Vagina (tissue), 2 donors: ENCODE measurements at regions not wholly inside any gene's neighbourhood (a gene's known extent, or its start where the extent isn't known, plus 50 kb on each side); places are given as distances from the start of the nearest gene placed in this dataset.

ENCODE experiments used
- DNase-seq, 2 donors: peaks; one replicate each; pipeline ENCODE4 v3.0.0-alpha.2; 2017; ENCODE audit errors: extremely low spot score in 2 of 2
- H3K27ac ChIP-seq: fragments of 200-600 bp; sonication (generic); one replicate; pipeline ENCODE4 v1.5.1; 2019
- H3K27me3 ChIP-seq: fragments of 200-600 bp; sonication (generic); one replicate; pipeline ENCODE4 v1.5.1; 2019
- H3K36me3 ChIP-seq, 2 donors: fragments of 200-600 bp; sonication (generic); one replicate each; pipeline ENCODE4 v1.5.1; 2017 to 2019
- H3K4me1 ChIP-seq: fragments of 200-600 bp; sonication (generic); one replicate; pipeline ENCODE4 v1.5.1; 2019
- H3K4me3 ChIP-seq, 2 donors: fragments of 200-600 bp; sonication (generic); 1 replicate in 1 of 2; 2 replicates in 1 of 2; pipeline ENCODE4 v1.5.1; 2016 to 2019
- H3K9me3 ChIP-seq: fragments of 200-600 bp; sonication (generic); one replicate; pipeline ENCODE4 v1.5.1; 2019
- CTCF ChIP-seq, 3 experiments: fragments of 450-650 bp in 2 of 3; fragments of 200-600 bp in 1 of 3; sonication (generic) in 1 of 3; IDR thresholded peaks; one replicate each; pipeline ENCODE4 v1.5.1; 2017 to 2019; ENCODE audit warnings: antibody characterized with exemption in 3 of 3, mild to moderate bottlenecking in 2 of 3, moderate library complexity in 2 of 3
- POLR2A ChIP-seq, 2 donors: fragments of 450-650 bp; IDR thresholded peaks; one replicate each; pipeline ENCODE4 v1.6.1; 2017; ENCODE audit warnings: antibody characterized with exemption in 2 of 2, mild to moderate bottlenecking in 2 of 2, moderate library complexity in 2 of 2
- POLR2AphosphoS5 ChIP-seq, 2 donors: sonication (generic); formaldehyde crosslinking; IDR thresholded peaks; one replicate each; pipeline ENCODE4 v1.9.0; 2017; ENCODE audit warnings: antibody characterized with exemption in 2 of 2, mild to moderate bottlenecking in 2 of 2, low read depth in 1 of 2; ENCODE audit not compliant: insufficient read depth in 1 of 2
- intact Hi-C: fragments of 100-400 bp; cut with DNase I; formaldehyde crosslinking; loops from one replicate; pipeline ENCODE4 v1.15.1; 2023

GRCh38 chr4:60962286-60962685 lies 237.8 kb upstream of the ADGRL3 start:
- TF ChIP-seq POLR2AphosphoS5 (IDR thresholded peaks at IDR 0.05; ENCODE audit: insufficient read depth in 1 of 2, low read depth in 1 of 2), result no peak
- no peak for TF ChIP-seq POLR2A (IDR thresholded peaks at IDR 0.05)
- no peak for TF ChIP-seq CTCF (IDR thresholded peaks at IDR 0.05)
- intact Hi-C loops, result loop anchor here (5.0 kb wide), 1 partner anchor 1505 kb away; no protein-coding TSS in a partner anchor
- no peaks in the 10 kb centered on the region for H3K36me3 ChIP-seq
- H3K4me1 ChIP-seq, result no peaks in the 10 kb centered on the region
- H3K9me3 ChIP-seq, result no peaks in the 10 kb centered on the region
- no peak overlapping the region for H3K4me3 ChIP-seq
- H3K27me3 ChIP-seq, result no peaks in the 10 kb centered on the region
- no peak overlapping the region for H3K27ac ChIP-seq
- DNase-seq, result no peak

- Histone ChIP-seq H3K27ac (no peak overlapping the region), H3K36me3 (no peaks in the 10 kb centered on the region), H3K27me3 (no peaks in the 10 kb centered on the region), H3K4me1 (no peaks in the 10 kb centered on the region), H3K4me3 (no peak overlapping the region), H3K9me3 (no peaks in the 10 kb centered on the region)
- TF ChIP-seq POLR2A (IDR thresholded peaks at IDR 0.05) (no peak), CTCF (IDR thresholded peaks at IDR 0.05) (no peak), POLR2AphosphoS5 (IDR thresholded peaks at IDR 0.05; ENCODE audit: insufficient read depth in 1 of 2, low read depth in 1 of 2) (no peak)
- intact Hi-C loops, result no loop called here
- DNase-seq, result no peak
Observed at GRCh38 chr4:60981534-60981933, 218.6 kb upstream of the ADGRL3 start.

GRCh38 chr4:60989141-60989540 lies 211.0 kb upstream of the ADGRL3 start:
- no peaks in the 10 kb centered on the region for H3K27me3 ChIP-seq
- TF ChIP-seq POLR2AphosphoS5 (IDR thresholded peaks at IDR 0.05; ENCODE audit: insufficient read depth in 1 of 2, low read depth in 1 of 2) (no peak), POLR2A (IDR thresholded peaks at IDR 0.05) (no peak), CTCF (IDR thresholded peaks at IDR 0.05) (no peak)
- intact Hi-C loops, result no loop called here
- no peak overlapping the region for H3K4me3 ChIP-seq
- no peak for DNase-seq
- no peaks in the 10 kb centered on the region for H3K9me3 ChIP-seq
- no peaks in the 10 kb centered on the region for H3K4me1 ChIP-seq
- no peak overlapping the region for H3K27ac ChIP-seq
- H3K36me3 ChIP-seq, result no peaks in the 10 kb centered on the region

- Histone ChIP-seq H3K27ac (no peak overlapping the region), H3K36me3 (no peaks in the 10 kb centered on the region), H3K4me1 (no peaks in the 10 kb centered on the region), H3K4me3 (no peak overlapping the region), H3K27me3 (no peaks in the 10 kb centered on the region), H3K9me3 (no peaks in the 10 kb centered on the region)
- intact Hi-C loops, result no loop called here
- no peak for DNase-seq
- no peak for TF ChIP-seq POLR2A (IDR thresholded peaks at IDR 0.05)
- TF ChIP-seq CTCF (IDR thresholded peaks at IDR 0.05), result no peak
- TF ChIP-seq POLR2AphosphoS5 (IDR thresholded peaks at IDR 0.05; ENCODE audit: insufficient read depth in 1 of 2, low read depth in 1 of 2), result no peak
Observed at GRCh38 chr4:60992037-60992436, 208.1 kb upstream of the ADGRL3 start.

- H3K27me3 ChIP-seq, result no peaks in the 10 kb centered on the region
- TF ChIP-seq POLR2AphosphoS5 (IDR thresholded peaks at IDR 0.05; ENCODE audit: insufficient read depth in 1 of 2, low read depth in 1 of 2) (no peak), POLR2A (IDR thresholded peaks at IDR 0.05) (no peak), CTCF (IDR thresholded peaks at IDR 0.05) (no peak)
- H3K36me3 ChIP-seq, result no peaks in the 10 kb centered on the region
- no peaks in the 10 kb centered on the region for H3K4me1 ChIP-seq
- intact Hi-C loops, result no loop called here
- DNase-seq, result no peak
- no peak overlapping the region for H3K4me3 ChIP-seq
- H3K9me3 ChIP-seq, result no peaks in the 10 kb centered on the region
- no peak overlapping the region for H3K27ac ChIP-seq
Observed at GRCh38 chr4:61003301-61003700, 196.8 kb upstream of the ADGRL3 start.
